Ishikawa (cell line): ENCODE measurements at regions not wholly inside any gene's neighbourhood (a gene's known extent, or its start where the extent isn't known, plus 50 kb on each side); places are given as distances from the start of the nearest gene placed in this dataset.

ENCODE experiments used
- CEBPB ChIP-seq: IDR thresholded peaks from 2 replicates; pipeline ENCODE4 v1.6.1; 2012
- CREB1 ChIP-seq: IDR thresholded peaks from 2 replicates; pipeline ENCODE4 v1.6.1; 2012; ENCODE audit warnings: low read depth
- EGR1 ChIP-seq: IDR thresholded peaks from 2 replicates; pipeline ENCODE4 v1.6.1; 2012
- EP300 ChIP-seq: IDR thresholded peaks from 2 replicates; pipeline ENCODE4 v1.6.1; 2012; ENCODE audit warnings: borderline replicate concordance
- NFIC ChIP-seq: IDR thresholded peaks from 2 replicates; pipeline ENCODE4 v1.6.1; 2012
- TAF1 ChIP-seq: IDR thresholded peaks from 2 replicates; pipeline ENCODE4 v1.6.1; 2012; ENCODE audit warnings: low read depth, mild to moderate bottlenecking
- TCF12 ChIP-seq: IDR thresholded peaks from 2 replicates; pipeline ENCODE4 v1.6.1; 2012; ENCODE audit warnings: low read depth
- YY1 ChIP-seq: IDR thresholded peaks from 2 replicates; pipeline ENCODE4 v1.6.1; 2012; ENCODE audit warnings: low read depth

GRCh38 chr22:48824712-48825651, 1002.7 kb downstream of the BRD1 start:
- TF ChIP-seq CREB1 (no peak), YY1 (no peak), EP300 (no peak), TAF1 (no peak), EGR1 (no peak), CEBPB (no peak), TCF12 (no peak), NFIC (no peak)
